Left renal pelvis (tissue), 4 donors: ENCODE measurements at regions not wholly inside any gene's neighbourhood (a gene's known extent, or its start where the extent isn't known, plus 50 kb on each side); places are given as distances from the start of the nearest gene placed in this dataset.

Experiments used
- DNase-seq, 4 donors: peaks; one replicate each; pipeline ENCODE4 v3.0.0-alpha.2; 2013; ENCODE audit warnings: low read depth in 4 of 4, low spot score in 3 of 4

- no peak for DNase-seq
Measured at GRCh38 chr1:182129398-182129797, 67.9 kb upstream of the ZNF648 start.

- no peak for DNase-seq
Measured at GRCh38 chr1:182128502-182128901, 67.0 kb upstream of the ZNF648 start.

GRCh38 chr1:182127656-182128055, 66.1 kb upstream of the ZNF648 start:
- DNase-seq, result no peak

GRCh38 chr1:182126272-182126800, 64.8 kb upstream of the ZNF648 start:
- no peak for DNase-seq

- DNase-seq, result no peak
Measured at GRCh38 chr1:182122913-182123260, 61.4 kb upstream of the ZNF648 start.

- no peak for DNase-seq
Measured at GRCh38 chr1:182122256-182122912, 60.9 kb upstream of the ZNF648 start.

- no peak for DNase-seq
Measured at GRCh38 chr1:182121787-182122186, 60.3 kb upstream of the ZNF648 start.

- no peak for DNase-seq
Measured at GRCh38 chr1:182120411-182121258, 59.1 kb upstream of the ZNF648 start.

- no peak for DNase-seq
Measured at GRCh38 chr1:182119631-182120030, 58.1 kb upstream of the ZNF648 start.

GRCh38 chr1:182118851-182119250, 57.3 kb upstream of the ZNF648 start:
- DNase-seq, result no peak

GRCh38 chr1:182114627-182115023, 53.1 kb upstream of the ZNF648 start:
- no peak for DNase-seq

GRCh38 chr1:182113879-182114626, 52.5 kb upstream of the ZNF648 start:
- DNase-seq, result no peak

- DNase-seq, result no peak
Measured at GRCh38 chr1:182111496-182111895, 50.0 kb upstream of the ZNF648 start.
